PC-3 (cell line): ENCODE measurements at regions not wholly inside any gene's neighbourhood (a gene's known extent, or its start where the extent isn't known, plus 50 kb on each side); places are given as distances from the start of the nearest gene placed in this dataset.

ENCODE experiments used
- ATAC-seq: fragments of 200-7000 bp; cut with Tn5 transposase; 2 replicates; pipeline ENCODE4 v1.9.1; 2020; ENCODE audit warnings: mild to moderate bottlenecking, moderate library complexity
- BruUV-seq: library from RNA; stranded (reverse); fragments of 400-500 nt; replicated peaks from 2 replicates; lab custom pipeline; 2021; lab: Mats Ljungman, UMichigan
- CTCF ChIA-PET: fragments of 300-600 bp; sonication (Branson Sonifier 250); formaldehyde crosslinking; loops from one replicate; lab custom pipeline; 2022; ENCODE audit warnings: antibody characterized with exemption; lab: Charles Lee
- POLR2A ChIA-PET: fragments of 300-600 bp; sonication (Branson Sonifier 250); formaldehyde crosslinking; loops from one replicate; lab custom pipeline; 2022; ENCODE audit warnings: antibody characterized with exemption; ENCODE audit not compliant: unreplicated experiment; lab: Charles Lee
- DNase-seq: peaks from one replicate; pipeline ENCODE4 v3.0.0-alpha.2; 2015
- H2AFZ ChIP-seq: fragments of 300-600 bp; sonication (generic); 2 replicates; pipeline ENCODE4 v1.6.0; 2016; ENCODE audit warnings: antibody characterized with exemption, low read length
- H3F3A ChIP-seq: fragments of 300-600 bp; sonication (generic); one replicate; pipeline ENCODE4 v1.6.0; 2017; ENCODE audit warnings: antibody characterized with exemption, low read length, control low read depth, mild to moderate bottlenecking; ENCODE audit not compliant: unreplicated experiment
- H3K27ac ChIP-seq: fragments of 300-600 bp; sonication (generic); 2 replicates; pipeline ENCODE4 v1.5.1; 2016; ENCODE audit warnings: mild to moderate bottlenecking, low read length
- H3K27me3 ChIP-seq: fragments of 300-600 bp; sonication (generic); 2 replicates; pipeline ENCODE4 v1.6.1; 2016; ENCODE audit warnings: low read length, mixed read lengths
- H3K36me3 ChIP-seq: fragments of 300-600 bp; sonication (generic); 2 replicates; pipeline ENCODE4 v1.6.1; 2016; ENCODE audit warnings: low read depth, mixed run types, low read length, mixed read lengths
- H3K4me1 ChIP-seq: fragments of 300-600 bp; sonication (generic); 2 replicates; pipeline ENCODE4 v1.5.1; 2016; ENCODE audit warnings: low read length; ENCODE audit not compliant: insufficient read depth
- H3K4me2 ChIP-seq: fragments of 300-600 bp; sonication (generic); 2 replicates; pipeline ENCODE4 v1.6.0; 2016; ENCODE audit warnings: low read length
- H3K4me3 ChIP-seq: fragments of 300-600 bp; sonication (generic); 2 replicates; pipeline ENCODE4 v1.5.1; 2016; ENCODE audit warnings: mild to moderate bottlenecking, low read length, mixed read lengths
- H3K79me2 ChIP-seq: fragments of 300-600 bp; sonication (generic); 2 replicates; pipeline ENCODE4 v1.6.1; 2017; ENCODE audit warnings: low read length, mixed read lengths
- H3K9ac ChIP-seq: fragments of 300-600 bp; sonication (generic); 2 replicates; pipeline ENCODE4 v1.6.0; 2016; ENCODE audit warnings: mild to moderate bottlenecking, low read length
- H3K9me2 ChIP-seq: fragments of 300-600 bp; sonication (generic); replicated peaks from 2 replicates; pipeline ENCODE4 v1.6.1; 2016; ENCODE audit warnings: mixed run types, low read length, mixed read lengths
- H3K9me3 ChIP-seq: fragments of 300-600 bp; sonication (generic); 2 replicates; pipeline ENCODE4 v1.6.1; 2016; ENCODE audit warnings: low read length, mixed read lengths
- H4K20me1 ChIP-seq: fragments of 300-600 bp; sonication (generic); 2 replicates; pipeline ENCODE4 v1.6.1; 2016; ENCODE audit warnings: low read length, mixed read lengths
- CTCF ChIP-seq: fragments of 300-600 bp; sonication (generic); conservative IDR thresholded peaks from 2 replicates; pipeline ENCODE4 v1.5.1; 2017; ENCODE audit warnings: antibody characterized with exemption, low read depth, mild to moderate bottlenecking, low read length
- EZH2 ChIP-seq: fragments of 300-600 bp; sonication (generic); IDR thresholded peaks from one replicate; pipeline ENCODE4 v1.6.1; 2017; ENCODE audit warnings: antibody characterized with exemption, mild to moderate bottlenecking, low read length; ENCODE audit not compliant: unreplicated experiment
- EZH2phosphoT487 ChIP-seq: fragments of 300-600 bp; sonication (generic); IDR thresholded peaks from 2 replicates; pipeline ENCODE4 v1.6.1; 2018; ENCODE audit warnings: mild to moderate bottlenecking, antibody characterized with exemption, low read length, borderline replicate concordance
- intact Hi-C: fragments of 100-400 bp; cut with micrococcal nuclease; formaldehyde crosslinking; loops from 2 replicates; pipeline ENCODE4 v1.9.0; 2023

GRCh38 chr6:113383701-113384100 is 473.4 kb upstream of the MARCKS start:
- Histone ChIP-seq H3K9me3 (no peaks in the 10 kb centered on the region), H3K9me2 (no peaks in the 10 kb centered on the region), H3K27ac (no peak overlapping the region), H4K20me1 (no peaks in the 10 kb centered on the region), H3K4me2 (no peak overlapping the region), H2AFZ (no peak overlapping the region), H3K79me2 (no peaks in the 10 kb centered on the region), H3K36me3 (no peaks in the 10 kb centered on the region), H3K9ac (no peak overlapping the region), H3K4me3 (no peak overlapping the region), H3K4me1 (no peaks in the 10 kb centered on the region; the same call in 1 of the 2 replicates), H3K27me3 (no peaks in the 10 kb centered on the region), H3F3A (no peaks in the 10 kb centered on the region)
- intact Hi-C loops = no loop called here
- BruUV-seq = no TSS peak
- ATAC-seq = no peak
- POLR2A ChIA-PET = no interaction called here
- DNase-seq = no peak
- TF ChIP-seq CTCF = no peak
- TF ChIP-seq EZH2 = no peak
- TF ChIP-seq EZH2phosphoT487 = no peak
- CTCF ChIA-PET = no interaction called here

- TF ChIP-seq EZH2phosphoT487 (no peak), EZH2 (no peak), CTCF (no peak)
- Histone ChIP-seq H3K9me3 (no peaks in the 10 kb centered on the region), H3K9ac (no peak overlapping the region), H3K4me2 (no peak overlapping the region), H3K9me2 (no peaks in the 10 kb centered on the region), H3K4me3 (no peak overlapping the region), H2AFZ (no peak overlapping the region), H3K27me3 (no peaks in the 10 kb centered on the region), H3F3A (no peaks in the 10 kb centered on the region), H3K27ac (no peak overlapping the region), H3K4me1 (no peaks in the 10 kb centered on the region; the same call in 1 of the 2 replicates), H3K36me3 (no peaks in the 10 kb centered on the region), H4K20me1 (no peaks in the 10 kb centered on the region), H3K79me2 (no peaks in the 10 kb centered on the region)
- ATAC-seq (no peak; the same call in 1 of the 2 replicates), DNase-seq (peak; percentile 33)
- ChIA-PET POLR2A (interaction anchor here (0.7 kb wide), 1 partner anchor 183 kb away, joined by 5 read pairs; no protein-coding TSS in a partner anchor), CTCF (interaction anchor here (0.6 kb wide), 1 partner anchor 33 kb away, joined by 4 read pairs; no protein-coding TSS in a partner anchor)
- intact Hi-C loops = no loop called here
- no TSS peak for BruUV-seq
Measured at GRCh38 chr6:113385020-113385431, 472.1 kb upstream of the MARCKS start.

GRCh38 chr6:113388996-113389395 is 468.1 kb upstream of the MARCKS start:
- Histone ChIP-seq H3K27me3 (no peaks in the 10 kb centered on the region), H3F3A (no peaks in the 10 kb centered on the region), H3K4me3 (no peak overlapping the region), H2AFZ (no peak overlapping the region), H3K9ac (no peak overlapping the region), H3K4me2 (no peak overlapping the region), H3K9me3 (no peaks in the 10 kb centered on the region), H3K4me1 (no peaks in the 10 kb centered on the region; the same call in 1 of the 2 replicates), H3K27ac (no peak overlapping the region), H3K36me3 (no peaks in the 10 kb centered on the region), H4K20me1 (no peaks in the 10 kb centered on the region), H3K9me2 (no peaks in the 10 kb centered on the region), H3K79me2 (no peaks in the 10 kb centered on the region)
- CTCF ChIA-PET = no interaction called here
- TF ChIP-seq CTCF (no peak), EZH2 (no peak), EZH2phosphoT487 (no peak)
- intact Hi-C loops = no loop called here
- DNase-seq = no peak
- BruUV-seq = no TSS peak
- ATAC-seq = no peak
- POLR2A ChIA-PET = no interaction called here
